Vagina (tissue), 2 donors: ENCODE measurements at regions not wholly inside any gene's neighbourhood (a gene's known extent, or its start where the extent isn't known, plus 50 kb on each side); places are given as distances from the start of the nearest gene placed in this dataset.

ENCODE experiments used
- DNase-seq, 2 donors: peaks; one replicate each; pipeline ENCODE4 v3.0.0-alpha.2; 2017; ENCODE audit errors: extremely low spot score in 2 of 2
- H3K27ac ChIP-seq: fragments of 200-600 bp; sonication (generic); one replicate; pipeline ENCODE4 v1.5.1; 2019
- H3K27me3 ChIP-seq: fragments of 200-600 bp; sonication (generic); one replicate; pipeline ENCODE4 v1.5.1; 2019
- H3K36me3 ChIP-seq, 2 donors: fragments of 200-600 bp; sonication (generic); one replicate each; pipeline ENCODE4 v1.5.1; 2017 to 2019
- H3K4me1 ChIP-seq: fragments of 200-600 bp; sonication (generic); one replicate; pipeline ENCODE4 v1.5.1; 2019
- H3K4me3 ChIP-seq, 2 donors: fragments of 200-600 bp; sonication (generic); 1 replicate in 1 of 2; 2 replicates in 1 of 2; pipeline ENCODE4 v1.5.1; 2016 to 2019
- H3K9me3 ChIP-seq: fragments of 200-600 bp; sonication (generic); one replicate; pipeline ENCODE4 v1.5.1; 2019
- POLR2A ChIP-seq, 2 donors: fragments of 450-650 bp; IDR thresholded peaks; one replicate each; pipeline ENCODE4 v1.6.1; 2017; ENCODE audit warnings: antibody characterized with exemption in 2 of 2, mild to moderate bottlenecking in 2 of 2, moderate library complexity in 2 of 2
- POLR2AphosphoS5 ChIP-seq, 2 donors: sonication (generic); formaldehyde crosslinking; IDR thresholded peaks; one replicate each; pipeline ENCODE4 v1.9.0; 2017; ENCODE audit warnings: antibody characterized with exemption in 2 of 2, mild to moderate bottlenecking in 2 of 2, low read depth in 1 of 2; ENCODE audit not compliant: insufficient read depth in 1 of 2
- intact Hi-C: fragments of 100-400 bp; cut with DNase I; formaldehyde crosslinking; loops from one replicate; pipeline ENCODE4 v1.15.1; 2023
- TF ChIP-seq, protein P1 (sequence below), 3 experiments: fragments of 450-650 bp in 2 of 3; fragments of 200-600 bp in 1 of 3; sonication (generic) in 1 of 3; IDR thresholded peaks; one replicate each; pipeline ENCODE4 v1.5.1; 2017 to 2019; ENCODE audit warnings: antibody characterized with exemption in 3 of 3, mild to moderate bottlenecking in 2 of 3, moderate library complexity in 2 of 3

DNA sequence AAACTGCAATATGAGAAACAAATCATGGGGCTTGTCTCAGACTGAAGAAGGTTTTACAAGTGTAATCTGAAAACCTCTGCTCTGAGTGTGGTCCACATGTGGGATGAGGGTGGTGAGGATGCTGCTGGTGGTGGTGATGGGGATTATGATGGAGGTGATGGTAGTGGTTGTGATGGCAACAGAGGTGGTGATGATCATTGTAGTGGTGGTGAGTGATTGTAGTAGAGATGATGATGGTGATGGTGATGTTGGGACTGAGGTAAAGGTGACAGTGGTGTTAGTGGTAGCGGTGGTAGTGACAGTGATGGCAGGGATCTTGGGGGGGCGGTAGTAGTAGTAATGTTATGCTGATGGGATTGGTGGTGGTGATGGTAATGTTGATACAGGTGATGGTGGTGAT is 217.8 kb downstream of the ANAPC1 start:
- H3K36me3 ChIP-seq = no peaks in the 10 kb centered on the region
- H3K4me3 ChIP-seq = no peak overlapping the region
- H3K27ac ChIP-seq = no peak overlapping the region
- no peaks in the 10 kb centered on the region for H3K9me3 ChIP-seq
- TF ChIP-seq, protein P1, sequence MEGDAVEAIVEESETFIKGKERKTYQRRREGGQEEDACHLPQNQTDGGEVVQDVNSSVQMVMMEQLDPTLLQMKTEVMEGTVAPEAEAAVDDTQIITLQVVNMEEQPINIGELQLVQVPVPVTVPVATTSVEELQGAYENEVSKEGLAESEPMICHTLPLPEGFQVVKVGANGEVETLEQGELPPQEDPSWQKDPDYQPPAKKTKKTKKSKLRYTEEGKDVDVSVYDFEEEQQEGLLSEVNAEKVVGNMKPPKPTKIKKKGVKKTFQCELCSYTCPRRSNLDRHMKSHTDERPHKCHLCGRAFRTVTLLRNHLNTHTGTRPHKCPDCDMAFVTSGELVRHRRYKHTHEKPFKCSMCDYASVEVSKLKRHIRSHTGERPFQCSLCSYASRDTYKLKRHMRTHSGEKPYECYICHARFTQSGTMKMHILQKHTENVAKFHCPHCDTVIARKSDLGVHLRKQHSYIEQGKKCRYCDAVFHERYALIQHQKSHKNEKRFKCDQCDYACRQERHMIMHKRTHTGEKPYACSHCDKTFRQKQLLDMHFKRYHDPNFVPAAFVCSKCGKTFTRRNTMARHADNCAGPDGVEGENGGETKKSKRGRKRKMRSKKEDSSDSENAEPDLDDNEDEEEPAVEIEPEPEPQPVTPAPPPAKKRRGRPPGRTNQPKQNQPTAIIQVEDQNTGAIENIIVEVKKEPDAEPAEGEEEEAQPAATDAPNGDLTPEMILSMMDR (IDR thresholded peaks at IDR 0.05) = no peak
- no peak for TF ChIP-seq POLR2AphosphoS5 (IDR thresholded peaks at IDR 0.05; ENCODE audit: insufficient read depth in 1 of 2, low read depth in 1 of 2)
- no peak for TF ChIP-seq POLR2A (IDR thresholded peaks at IDR 0.05)
- peaks cover 7% of the 10 kb centered on the region for H3K4me1 ChIP-seq
- peak; percentile 22 to 74 for DNase-seq
- intact Hi-C loops = loop anchor here (10.0 kb wide), 1 partner anchor 551 kb away; no protein-coding TSS in a partner anchor
- H3K27me3 ChIP-seq = no peaks in the 10 kb centered on the region

DNA sequence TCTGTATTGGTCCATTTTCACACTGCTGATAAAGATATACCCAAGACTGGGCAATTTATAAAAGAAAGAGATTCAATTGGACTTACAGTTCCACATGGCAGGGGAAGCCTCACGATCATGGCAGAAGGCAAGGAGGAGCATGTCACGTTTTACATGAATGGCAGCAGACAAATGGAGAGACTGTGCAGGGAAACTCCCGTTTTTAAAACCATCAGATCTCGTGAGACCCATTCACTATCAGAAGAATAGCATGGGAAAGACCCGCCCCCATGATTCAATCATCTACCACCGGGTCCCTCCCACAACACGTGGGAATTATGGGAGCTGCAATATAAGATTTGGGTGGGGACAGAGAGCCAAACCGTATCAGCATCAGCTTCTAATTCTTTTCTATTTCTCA is 217.0 kb downstream of the ANAPC1 start:
- Histone ChIP-seq H3K4me1 (peaks cover 7% of the 10 kb centered on the region), H3K27me3 (no peaks in the 10 kb centered on the region), H3K27ac (no peak overlapping the region), H3K4me3 (no peak overlapping the region), H3K36me3 (no peaks in the 10 kb centered on the region), H3K9me3 (no peaks in the 10 kb centered on the region)
- intact Hi-C loops = loop anchor here (10.0 kb wide), 1 partner anchor 552 kb away; no protein-coding TSS in a partner anchor
- no peak for TF ChIP-seq POLR2AphosphoS5 (IDR thresholded peaks at IDR 0.05; ENCODE audit: insufficient read depth in 1 of 2, low read depth in 1 of 2)
- TF ChIP-seq, protein P1 (IDR thresholded peaks at IDR 0.05) = no peak
- TF ChIP-seq POLR2A (IDR thresholded peaks at IDR 0.05) = no peak
- peak; percentile 3 to 70 for DNase-seq

DNA sequence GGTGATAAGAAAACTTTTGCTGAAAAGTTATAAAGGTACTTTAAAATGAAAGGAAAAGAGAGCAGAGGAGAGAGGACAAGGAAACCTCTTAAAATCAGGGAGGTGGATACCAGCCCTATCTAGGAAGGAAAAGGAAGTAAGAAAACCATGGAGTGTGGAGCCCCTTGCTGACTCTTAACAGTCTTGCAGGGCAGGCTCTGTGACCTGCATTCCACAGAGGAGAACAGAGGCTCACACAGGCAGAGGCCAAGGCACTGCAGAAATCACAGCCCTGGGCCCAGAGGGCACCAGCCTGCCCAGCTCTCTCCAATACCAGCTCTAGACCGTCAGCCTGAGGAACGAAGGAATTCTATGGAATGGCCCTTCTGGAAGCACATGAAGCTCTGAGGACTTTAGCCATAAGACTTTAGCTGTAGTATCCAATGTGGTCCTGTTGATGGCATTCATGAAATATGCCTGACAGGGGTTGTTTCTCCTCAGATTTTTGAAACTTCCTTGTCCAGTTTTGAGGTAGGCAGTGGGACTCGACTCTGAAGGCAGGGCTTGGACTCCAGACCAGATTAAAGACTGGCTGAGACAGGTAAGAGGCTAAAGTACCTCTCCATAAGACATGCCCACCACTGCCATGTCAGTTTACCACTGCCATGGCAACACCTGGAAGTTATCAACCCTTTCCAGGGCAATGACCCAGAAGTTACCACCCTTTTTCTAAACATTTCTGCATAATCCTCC is 216.3 kb downstream of the ANAPC1 start:
- Histone ChIP-seq H3K4me1 (peaks cover 5% of the 10 kb centered on the region), H3K36me3 (no peaks in the 10 kb centered on the region), H3K4me3 (no peak overlapping the region), H3K27ac (no peak overlapping the region), H3K9me3 (no peaks in the 10 kb centered on the region), H3K27me3 (no peaks in the 10 kb centered on the region)
- peak; percentile 70 to 80 for DNase-seq
- intact Hi-C loops = loop anchor here (10.0 kb wide), 1 partner anchor 553 kb away; no protein-coding TSS in a partner anchor
- TF ChIP-seq, protein P1 (IDR thresholded peaks at IDR 0.05) = peak; percentile 2 to 39 (median 34)
- no peak for TF ChIP-seq POLR2AphosphoS5 (IDR thresholded peaks at IDR 0.05; ENCODE audit: insufficient read depth in 1 of 2, low read depth in 1 of 2)

DNA sequence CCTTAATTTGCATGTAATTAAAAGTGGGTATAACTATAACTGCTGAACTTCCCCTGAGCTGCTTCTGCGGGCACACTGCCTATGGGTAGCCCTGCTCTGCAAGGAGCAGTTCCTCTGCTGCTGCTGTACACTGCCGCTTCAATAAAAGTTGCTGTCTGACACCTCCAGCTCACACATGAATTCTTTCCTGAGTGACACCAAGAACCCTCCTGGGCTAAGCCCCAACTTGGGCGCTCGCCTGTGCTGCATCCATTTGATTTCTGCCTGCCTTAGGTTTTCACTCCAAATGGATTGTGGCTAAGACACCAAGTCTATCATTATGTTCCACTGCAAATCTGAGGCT is 215.7 kb downstream of the ANAPC1 start:
- peak; percentile 40 to 46 for DNase-seq
- intact Hi-C loops = loop anchor here (10.0 kb wide), 1 partner anchor 553 kb away; no protein-coding TSS in a partner anchor
- Histone ChIP-seq H3K36me3 (no peaks in the 10 kb centered on the region), H3K27me3 (no peaks in the 10 kb centered on the region), H3K4me3 (no peak overlapping the region), H3K9me3 (no peaks in the 10 kb centered on the region), H3K27ac (no peak overlapping the region), H3K4me1 (no peaks in the 10 kb centered on the region)
- TF ChIP-seq POLR2AphosphoS5 (IDR thresholded peaks at IDR 0.05; ENCODE audit: insufficient read depth in 1 of 2, low read depth in 1 of 2) = no peak
- no peak for TF ChIP-seq POLR2A (IDR thresholded peaks at IDR 0.05)
- TF ChIP-seq, protein P1 (IDR thresholded peaks at IDR 0.05) = no peak

GRCh38 chr2:111668741-111669140 is 215.3 kb downstream of the ANAPC1 start:
- no peaks in the 10 kb centered on the region for H3K9me3 ChIP-seq
- TF ChIP-seq, protein P1 (IDR thresholded peaks at IDR 0.05) = no peak
- TF ChIP-seq POLR2A (IDR thresholded peaks at IDR 0.05) (no peak), POLR2AphosphoS5 (IDR thresholded peaks at IDR 0.05; ENCODE audit: insufficient read depth in 1 of 2, low read depth in 1 of 2) (no peak)
- H3K4me3 ChIP-seq = no peak overlapping the region
- DNase-seq = peak; percentile 37 to 70
- H3K27me3 ChIP-seq = no peaks in the 10 kb centered on the region
- H3K36me3 ChIP-seq = no peaks in the 10 kb centered on the region
- H3K27ac ChIP-seq = no peak overlapping the region
- H3K4me1 ChIP-seq = no peaks in the 10 kb centered on the region
- intact Hi-C loops = loop anchor here (10.0 kb wide), 1 partner anchor 554 kb away; no protein-coding TSS in a partner anchor
